GM21737 (cell line): ENCODE measurements at regions not wholly inside any gene's neighbourhood (a gene's known extent, or its start where the extent isn't known, plus 50 kb on each side); places are given as distances from the start of the nearest gene placed in this dataset.
"Not testable (repeated sequence)": the region's sequence is repeated elsewhere in the genome, so short reads cannot be mapped to it uniquely, and the experiment has no call there.

Source experiments
- ATAC-seq: cut with Tn5 transposase; IDR thresholded peaks from one replicate; pipeline ENCODE4 v1.9.1; 2021; ENCODE audit warnings: mild to moderate bottlenecking, moderate library complexity; ENCODE audit not compliant: unreplicated experiment

DNA sequence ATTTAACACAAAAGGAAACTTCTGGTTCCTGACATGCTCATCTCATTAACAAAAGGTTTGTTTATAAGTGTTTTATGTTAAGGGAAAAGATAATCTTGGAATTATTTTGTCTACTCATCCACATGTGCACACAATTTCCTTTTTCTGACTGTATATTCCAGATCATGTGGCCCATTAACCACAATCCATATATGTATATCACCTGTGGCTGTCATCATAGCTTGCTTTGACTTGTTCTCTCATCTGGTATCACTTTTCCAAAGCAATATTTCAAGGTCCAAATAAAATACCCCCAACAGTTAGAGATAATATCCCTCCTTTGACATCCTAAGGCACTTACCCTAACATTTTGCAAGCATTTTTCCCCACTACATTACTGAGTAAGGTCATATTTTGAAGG is 856.1 kb downstream of the CDH11 start:
- no peak for ATAC-seq

DNA sequence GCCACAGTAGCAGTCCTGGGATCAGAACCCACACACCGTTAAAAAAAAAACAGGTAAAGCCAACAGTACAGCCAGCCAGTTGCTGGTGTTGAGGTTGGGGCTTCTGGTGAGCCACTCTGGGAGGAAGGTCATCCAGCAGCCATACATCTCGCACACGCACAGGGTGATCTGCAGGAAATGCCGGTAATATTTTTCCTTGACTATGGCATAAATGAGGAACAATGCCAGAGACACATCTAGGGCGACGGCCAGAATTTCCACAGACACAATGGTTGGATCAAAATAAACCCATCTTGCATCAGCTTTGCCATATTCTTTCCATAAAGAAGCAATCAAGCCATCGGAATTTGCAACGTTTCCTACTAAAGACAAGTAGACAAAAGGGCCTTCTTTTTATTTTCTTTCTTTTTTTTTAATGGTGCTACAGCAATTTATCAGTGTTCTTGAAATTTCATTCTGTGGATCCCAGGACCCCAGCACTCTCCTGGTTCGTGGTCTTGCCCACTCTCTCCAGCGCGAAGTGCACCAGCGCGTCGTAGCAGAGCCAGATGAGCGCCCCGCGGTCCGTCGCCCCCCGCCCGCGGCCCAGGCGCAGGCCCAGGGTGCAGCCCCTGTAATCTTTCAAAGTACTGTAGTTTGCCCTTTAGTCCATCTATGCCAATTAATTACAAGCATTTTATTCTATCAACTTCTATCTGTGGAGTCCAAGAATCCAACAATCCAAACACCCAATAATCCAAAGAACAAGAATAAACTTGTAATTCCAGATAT is 861.0 kb downstream of the CDH11 start:
- ATAC-seq = not testable (repeated sequence)

DNA sequence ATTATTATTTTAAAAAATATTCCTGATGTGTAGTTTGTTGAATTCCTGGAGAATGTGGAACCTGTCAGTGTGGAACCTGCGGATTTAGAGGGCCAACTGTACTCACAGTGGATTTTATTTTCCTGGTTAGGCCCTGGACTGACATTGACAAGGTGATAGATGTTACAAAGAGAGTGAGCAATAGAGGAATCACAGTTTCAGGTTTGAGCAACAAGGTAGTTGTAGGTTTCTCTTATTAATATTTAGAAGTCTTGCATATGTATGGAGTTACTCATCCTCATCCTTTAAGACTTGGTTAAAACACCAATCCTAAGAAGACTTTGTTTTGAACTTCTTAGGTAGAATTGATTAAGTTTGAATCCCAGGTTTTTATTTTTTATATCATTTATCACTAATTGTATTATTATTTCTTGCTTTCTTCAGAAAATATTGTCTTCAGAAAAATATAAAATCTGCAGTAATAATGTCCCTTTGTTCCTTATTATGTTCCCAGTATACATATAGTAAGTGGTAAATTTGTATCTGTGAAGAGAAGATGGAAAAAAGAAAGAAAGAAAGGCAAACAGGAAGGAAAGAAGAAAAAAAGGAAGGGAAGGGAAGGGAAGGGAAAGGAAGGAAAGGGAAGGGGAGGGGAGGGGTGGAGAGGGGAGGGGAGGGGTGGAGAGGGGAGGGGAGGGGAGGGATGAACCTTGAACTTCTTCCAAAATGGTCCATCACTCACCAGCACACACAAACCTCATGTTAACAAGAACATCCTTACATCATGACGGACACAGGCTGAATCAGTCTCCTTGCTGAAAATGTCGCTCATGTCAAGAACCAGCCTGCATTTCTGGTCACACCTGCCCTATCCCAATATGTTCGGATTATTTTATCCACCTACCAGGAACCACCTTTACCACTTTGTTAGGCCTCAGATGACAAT is 867.2 kb downstream of the CDH11 start:
- no peak for ATAC-seq

- ATAC-seq = no peak
These were observed 868.3 kb downstream of the CDH11 start for GRCh38 chr16:64253525-64253924.

GRCh38 chr16:64253096-64253495 is 868.8 kb downstream of the CDH11 start:
- ATAC-seq = no peak

GRCh38 chr16:64251742-64252141 is 870.1 kb downstream of the CDH11 start:
- no peak for ATAC-seq

DNA sequence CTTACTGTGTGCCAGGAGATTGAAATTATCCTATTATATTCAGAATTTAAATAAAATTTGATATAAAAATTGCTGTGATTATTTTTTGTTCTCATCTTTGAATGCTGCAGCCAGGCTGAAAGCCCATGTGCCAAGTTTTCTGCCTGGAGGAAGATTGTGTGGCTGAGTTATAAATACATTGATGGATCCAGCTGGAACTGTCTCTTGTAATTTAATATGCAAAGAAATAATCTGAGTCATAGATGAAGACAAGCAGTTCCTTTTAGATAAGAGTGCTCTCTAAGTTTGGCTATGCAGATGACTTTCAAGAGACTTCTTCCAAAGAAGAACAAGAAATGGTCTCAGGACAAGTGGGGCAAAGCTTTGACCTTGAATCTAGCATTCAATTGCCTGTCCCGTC is 871.0 kb downstream of the CDH11 start:
- ATAC-seq = no peak

GRCh38 chr16:64242492-64242891 is 879.4 kb downstream of the CDH11 start:
- ATAC-seq = no peak

GRCh38 chr16:64240586-64240985 is 881.3 kb downstream of the CDH11 start:
- no peak for ATAC-seq

DNA sequence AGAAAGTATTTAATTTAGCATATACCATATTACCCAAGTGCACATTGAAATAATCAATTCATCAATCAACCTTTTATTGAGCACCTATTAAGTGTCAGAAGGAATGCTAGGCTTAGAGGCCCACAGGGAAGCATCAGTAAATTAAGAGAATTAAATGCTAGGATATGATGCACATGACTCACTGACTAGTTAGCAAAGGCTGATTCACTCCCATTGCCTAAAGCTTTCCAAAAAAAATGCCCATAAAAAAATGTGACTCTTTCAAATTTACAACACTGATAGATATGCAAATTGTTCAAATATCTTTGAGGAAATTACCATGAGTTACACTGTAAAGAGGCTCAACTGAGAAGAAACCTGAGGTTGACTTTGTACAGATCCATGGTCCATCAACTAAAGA is 883.3 kb downstream of the CDH11 start:
- no peak for ATAC-seq

DNA sequence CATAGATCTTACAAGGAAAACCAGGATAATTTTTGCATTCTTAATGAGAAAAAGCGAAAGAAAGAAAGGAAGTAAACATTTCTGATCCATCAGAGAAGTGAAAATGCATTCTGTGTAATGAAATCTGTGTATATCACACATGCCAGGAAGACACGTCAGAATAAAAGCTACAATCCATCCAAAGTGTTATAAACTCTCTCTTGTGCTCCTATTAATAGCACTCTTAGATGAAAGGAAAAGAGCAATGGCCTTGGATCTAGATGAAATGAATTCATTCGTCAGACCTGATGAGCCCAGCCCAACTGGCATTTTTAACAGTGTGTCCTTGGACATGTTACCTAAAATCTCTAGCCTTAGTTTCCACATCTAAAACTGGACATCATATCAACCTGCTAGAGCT is 885.5 kb downstream of the CDH11 start:
- no peak for ATAC-seq

GRCh38 chr16:64234200-64234599 is 887.7 kb downstream of the CDH11 start:
- no peak for ATAC-seq

DNA sequence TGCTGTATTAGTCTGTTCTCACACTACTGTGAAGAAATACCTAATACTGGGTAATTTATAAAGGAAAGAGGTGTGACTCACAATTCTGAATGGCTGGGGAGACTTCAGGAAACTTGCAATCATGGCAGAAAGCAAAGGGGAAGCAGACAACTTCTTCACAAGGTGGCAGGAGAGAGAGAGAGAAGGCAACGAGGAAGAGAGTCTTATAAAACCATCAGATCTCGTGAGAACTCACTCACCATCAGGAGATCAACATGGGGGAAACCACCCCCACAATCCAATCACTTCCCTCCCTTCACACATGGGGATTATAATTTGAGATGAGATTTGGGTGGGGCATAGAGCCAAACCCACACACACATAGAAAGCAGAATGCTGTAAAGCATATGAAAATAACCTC is 896.2 kb downstream of the CDH11 start:
- no peak for ATAC-seq

- ATAC-seq = no peak
These were observed 896.8 kb downstream of the CDH11 start for GRCh38 chr16:64225036-64225435.

GRCh38 chr16:64217789-64218535 is 903.9 kb downstream of the CDH11 start:
- ATAC-seq = no peak

- ATAC-seq = no peak
These were observed 906.1 kb downstream of the CDH11 start for GRCh38 chr16:64215730-64216129.

- no peak for ATAC-seq
These were observed 910.5 kb downstream of the CDH11 start for GRCh38 chr16:64211331-64211730.

- ATAC-seq = no peak
These were observed 915.0 kb downstream of the CDH11 start for GRCh38 chr16:64206862-64207261.

- no peak for ATAC-seq
These were observed 918.7 kb downstream of the CDH11 start for GRCh38 chr16:64203126-64203525.

GRCh38 chr16:64202571-64202970 is 919.3 kb downstream of the CDH11 start:
- no peak for ATAC-seq

DNA sequence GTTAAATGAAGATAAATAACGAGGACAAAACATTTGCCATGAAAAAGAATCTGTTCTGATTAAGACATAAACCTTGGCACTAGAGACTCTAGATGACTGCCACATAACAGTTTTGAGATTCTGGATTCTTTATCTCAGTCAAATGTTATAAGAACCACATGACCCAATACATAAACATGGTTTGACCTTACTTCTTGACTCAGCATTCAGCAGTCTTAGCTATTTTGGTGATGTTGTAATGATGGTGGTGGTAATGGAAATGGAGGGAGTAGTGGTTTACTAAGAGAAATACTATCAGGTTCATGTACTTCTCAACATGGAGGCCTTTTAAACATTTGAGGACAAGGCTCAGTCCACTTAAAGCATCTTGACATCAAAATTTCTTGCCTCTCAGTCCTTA is 925.4 kb downstream of the CDH11 start:
- ATAC-seq = no peak
